HepG2 (cell line): ENCODE measurements at regions not wholly inside any gene's neighbourhood (a gene's known extent, or its start where the extent isn't known, plus 50 kb on each side); places are given as distances from the start of the nearest gene placed in this dataset.

Experiments
- BHLHE40 ChIP-seq: IDR thresholded peaks from 2 replicates; pipeline ENCODE4 v1.6.1; 2011; ENCODE audit warnings: low read length, improper control_type of control experiment
- BRCA1 ChIP-seq: sonication (generic); formaldehyde crosslinking; IDR thresholded peaks from 2 replicates; pipeline ENCODE4 v1.4.0; 2020; ENCODE audit warnings: missing genetic modification reagents
- E2F1 ChIP-seq: sonication (generic); formaldehyde crosslinking; IDR thresholded peaks from 2 replicates; pipeline ENCODE4 v1.5.0; 2020; ENCODE audit warnings: missing genetic modification reagents
- ETV5 ChIP-seq: IDR thresholded peaks from 2 replicates; pipeline ENCODE4 v1.6.1; 2018; ENCODE audit warnings: missing biosample characterization, missing genetic modification reagents, inconsistent platforms, borderline replicate concordance
- FOXK2 ChIP-seq: fragments of 450-650 bp; IDR thresholded peaks from 2 replicates; pipeline ENCODE4 v1.6.1; 2016
- FOXO1 ChIP-seq: sonication (generic); formaldehyde crosslinking; IDR thresholded peaks from 2 replicates; pipeline ENCODE4 v1.4.0; 2020; ENCODE audit warnings: missing genetic modification reagents
- GABPA ChIP-seq, 2 experiments: IDR thresholded peaks; 2 replicates each; pipeline ENCODE4 v1.6.1; 2011 to 2016; ENCODE audit warnings: low read depth in 2 of 2, low read length in 1 of 2, missing biosample characterization in 1 of 2, missing genetic modification characterization in 1 of 2
- HDAC6 ChIP-seq: fragments of 200-600 bp; sonication (generic); IDR thresholded peaks from 2 replicates; pipeline ENCODE4 v1.7.0; 2017; ENCODE audit warnings: mild to moderate bottlenecking, antibody characterized with exemption, low read length, low read depth
- HNRNPK ChIP-seq: fragments of 200-400 bp; formaldehyde crosslinking; IDR thresholded peaks from 2 replicates; pipeline ENCODE4 v1.6.1; 2018; ENCODE audit warnings: low read length, low read depth, moderate library complexity, mild to moderate bottlenecking; ENCODE audit not compliant: poor library complexity, severe bottlenecking
- HOXA3 ChIP-seq: sonication (generic); formaldehyde crosslinking; IDR thresholded peaks from 2 replicates; pipeline ENCODE4 v1.5.0; 2020; ENCODE audit warnings: missing genetic modification reagents
- ISL2 ChIP-seq: sonication (generic); formaldehyde crosslinking; IDR thresholded peaks from 2 replicates; pipeline ENCODE4 v1.5.0; 2020; ENCODE audit warnings: missing genetic modification reagents
- KMT2B ChIP-seq: IDR thresholded peaks from 2 replicates; pipeline ENCODE4 v1.6.1; 2016; ENCODE audit warnings: missing genetic modification reagents, missing compliant biosample characterization
- MAFK ChIP-seq, 2 experiments: IDR thresholded peaks in 1 of 2; conservative IDR thresholded peaks in 1 of 2; 2 replicates each; pipeline ENCODE4 v1.6.1; 2011; ENCODE audit warnings: improper control_type of control experiment in 2 of 2, low read length in 2 of 2
- PRPF4 ChIP-seq: fragments of 200-400 bp; formaldehyde crosslinking; IDR thresholded peaks from 2 replicates; pipeline ENCODE4 v1.6.1; 2016; ENCODE audit warnings: low read length, low read depth; ENCODE audit not compliant: poor library complexity, severe bottlenecking
- TAF1 ChIP-seq: sonication (generic); formaldehyde crosslinking; IDR thresholded peaks from 2 replicates; pipeline ENCODE4 v1.4.0; 2020; ENCODE audit warnings: missing genetic modification reagents
- TRIM24 ChIP-seq: sonication (generic); formaldehyde crosslinking; IDR thresholded peaks from 2 replicates; pipeline ENCODE4 v1.8.0; 2022; ENCODE audit warnings: mild to moderate bottlenecking, missing genetic modification reagents
- YEATS4 ChIP-seq: sonication (generic); formaldehyde crosslinking; IDR thresholded peaks from 2 replicates; pipeline ENCODE4 v1.4.0; 2020; ENCODE audit warnings: missing genetic modification reagents, borderline replicate concordance
- ZBTB34 ChIP-seq: sonication (generic); formaldehyde crosslinking; IDR thresholded peaks from 2 replicates; pipeline ENCODE4 v1.8.0; 2022; ENCODE audit warnings: mild to moderate bottlenecking, missing genetic modification reagents
- ZNF264 ChIP-seq: sonication (generic); formaldehyde crosslinking; IDR thresholded peaks from 2 replicates; pipeline ENCODE4 v1.4.0; 2020; ENCODE audit warnings: missing genetic modification reagents
- ZNF296 ChIP-seq: sonication (generic); formaldehyde crosslinking; conservative IDR thresholded peaks from 2 replicates; pipeline ENCODE4 v1.5.0; 2020; ENCODE audit warnings: mild to moderate bottlenecking, missing genetic modification reagents
- ZNF331 ChIP-seq: sonication (generic); formaldehyde crosslinking; IDR thresholded peaks from 2 replicates; pipeline ENCODE4 v1.4.0; 2020; ENCODE audit warnings: missing genetic modification reagents
- ZNF503 ChIP-seq: sonication (generic); formaldehyde crosslinking; IDR thresholded peaks from 2 replicates; pipeline ENCODE4 v1.4.0; 2020; ENCODE audit warnings: missing genetic modification reagents
- ZNF550 ChIP-seq: sonication (generic); formaldehyde crosslinking; IDR thresholded peaks from 2 replicates; pipeline ENCODE4 v1.4.0; 2020; ENCODE audit warnings: mild to moderate bottlenecking, missing genetic modification reagents, borderline replicate concordance
- TF ChIP-seq, protein P1 (sequence below): sonication (generic); formaldehyde crosslinking; IDR thresholded peaks from 2 replicates; pipeline ENCODE4 v1.8.0; 2022; ENCODE audit warnings: mild to moderate bottlenecking, missing genetic modification reagents, moderate library complexity
- TF ChIP-seq, protein P2 (sequence below): IDR thresholded peaks from 2 replicates; pipeline ENCODE4 v1.6.1; 2016; ENCODE audit warnings: missing genetic modification reagents, missing compliant biosample characterization

DNA sequence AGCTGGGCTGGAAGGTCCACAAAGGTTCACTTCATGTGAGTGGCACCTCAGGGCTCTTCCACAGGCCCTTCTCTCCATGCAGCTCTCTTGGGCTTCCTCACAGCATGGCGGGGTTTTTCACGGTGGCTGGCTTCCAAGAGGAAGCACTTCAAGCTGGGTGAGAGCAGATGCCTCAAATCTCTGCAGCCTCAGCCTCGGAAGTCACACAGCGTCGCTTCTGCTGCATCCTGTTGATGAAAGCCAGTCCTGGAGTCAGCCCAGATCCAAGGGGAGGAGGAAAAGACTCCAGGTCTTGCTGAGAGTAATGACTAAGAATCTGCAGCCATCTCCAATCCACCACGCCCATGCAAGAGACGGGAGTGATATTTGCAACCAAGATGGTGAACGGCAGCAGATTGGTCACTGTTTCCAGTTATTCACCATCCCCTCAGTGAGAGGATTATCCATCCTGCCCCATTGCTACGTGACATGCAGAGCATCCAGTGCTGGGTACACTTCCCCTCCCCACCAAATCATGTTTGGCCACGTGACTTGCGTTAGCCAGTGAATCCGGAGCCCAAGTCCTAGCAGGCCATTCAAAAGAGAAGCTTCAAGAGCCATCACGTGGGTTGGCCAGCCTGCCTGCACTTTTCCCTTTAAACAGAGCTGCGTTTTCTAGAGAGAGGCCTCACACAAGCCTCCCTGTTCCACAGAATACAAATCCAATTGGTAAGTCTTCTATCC, 173.9 kb downstream of the C9orf50 start (continued):
- TF ChIP-seq ISL2 (CRISPR knock-in tag) = no peak
- no peak for TF ChIP-seq TRIM24 (CRISPR knock-in tag)
- no peak for TF ChIP-seq KMT2B
- no peak for TF ChIP-seq ETV5 (CRISPR knock-in tag)
- no peak for TF ChIP-seq BHLHE40
- TF ChIP-seq ZNF331 (CRISPR knock-in tag) = no peak
- TF ChIP-seq HOXA3 (CRISPR knock-in tag) = peak; percentile 9; the same call in 1 of the 2 replicates
- no peak for TF ChIP-seq FOXK2
- TF ChIP-seq ZNF503 (CRISPR knock-in tag) = no peak
- no peak for TF ChIP-seq PRPF4
- TF ChIP-seq ZNF550 = no peak
- TF ChIP-seq ZNF296 (CRISPR knock-in tag) = no peak
- no peak for TF ChIP-seq GABPA (IDR thresholded peaks at IDR 0.05; ENCODE audit: low read depth, low read length)
- TF ChIP-seq GABPA (CRISPR knock-in tag; IDR thresholded peaks at IDR 0.05; ENCODE audit: low read depth) = 0 out of 2 replicates have a peak, but pooled peaks have one; percentile 17
- no peak for TF ChIP-seq FOXO1
- TF ChIP-seq ZNF264 (CRISPR knock-in tag) = no peak
- no peak for TF ChIP-seq BRCA1
- TF ChIP-seq ZBTB34 (CRISPR knock-in tag) = no peak
- TF ChIP-seq HDAC6 = no peak
- no peak for TF ChIP-seq YEATS4 (CRISPR knock-in tag)
- TF ChIP-seq TAF1 = no peak
- TF ChIP-seq, protein P1, sequence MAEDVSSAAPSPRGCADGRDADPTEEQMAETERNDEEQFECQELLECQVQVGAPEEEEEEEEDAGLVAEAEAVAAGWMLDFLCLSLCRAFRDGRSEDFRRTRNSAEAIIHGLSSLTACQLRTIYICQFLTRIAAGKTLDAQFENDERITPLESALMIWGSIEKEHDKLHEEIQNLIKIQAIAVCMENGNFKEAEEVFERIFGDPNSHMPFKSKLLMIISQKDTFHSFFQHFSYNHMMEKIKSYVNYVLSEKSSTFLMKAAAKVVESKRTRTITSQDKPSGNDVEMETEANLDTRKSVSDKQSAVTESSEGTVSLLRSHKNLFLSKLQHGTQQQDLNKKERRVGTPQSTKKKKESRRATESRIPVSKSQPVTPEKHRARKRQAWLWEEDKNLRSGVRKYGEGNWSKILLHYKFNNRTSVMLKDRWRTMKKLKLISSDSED = no peak
- TF ChIP-seq, protein P2, sequence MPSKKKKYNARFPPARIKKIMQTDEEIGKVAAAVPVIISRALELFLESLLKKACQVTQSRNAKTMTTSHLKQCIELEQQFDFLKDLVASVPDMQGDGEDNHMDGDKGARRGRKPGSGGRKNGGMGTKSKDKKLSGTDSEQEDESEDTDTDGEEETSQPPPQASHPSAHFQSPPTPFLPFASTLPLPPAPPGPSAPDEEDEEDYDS = peak; percentile 82
- no peak for TF ChIP-seq E2F1
- TF ChIP-seq HNRNPK = no peak
- no peak for TF ChIP-seq MAFK (conservative IDR thresholded peaks at IDR 0.05 in 1 of 2, IDR thresholded peaks at IDR 0.05 in 1 of 2; ENCODE audit: low read length in 2 of 2)
